Progenitor cell of endocrine pancreas (in vitro differentiated cells): ENCODE measurements at regions not wholly inside any gene's neighbourhood (a gene's known extent, or its start where the extent isn't known, plus 50 kb on each side); places are given as distances from the start of the nearest gene placed in this dataset.

Experiments used
- DNase-seq: peaks from one replicate; pipeline ENCODE4 v3.0.0; 2021; ENCODE audit warnings: low spot score; ENCODE audit not compliant: unreplicated experiment
- H3K27ac Mint-ChIP-seq: 2 replicates; pipeline ENCODE4 v1.8.0; 2021; ENCODE audit warnings: mild to moderate bottlenecking, moderate library complexity, mixed read lengths
- H3K27me3 Mint-ChIP-seq: 2 replicates; pipeline ENCODE4 v1.8.0; 2021; ENCODE audit warnings: mixed read lengths
- H3K36me3 Mint-ChIP-seq: 2 replicates; pipeline ENCODE4 v1.8.0; 2022; ENCODE audit warnings: mixed read lengths; ENCODE audit not compliant: insufficient read depth
- H3K4me1 Mint-ChIP-seq: 2 replicates; pipeline ENCODE4 v1.8.0; 2021; ENCODE audit warnings: low read depth, mixed read lengths
- H3K4me3 Mint-ChIP-seq: 2 replicates; pipeline ENCODE4 v1.8.0; 2021; ENCODE audit warnings: low read depth, mild to moderate bottlenecking, moderate library complexity, mixed read lengths
- H3K9me3 Mint-ChIP-seq: 2 replicates; pipeline ENCODE4 v1.8.0; 2021; ENCODE audit warnings: low read depth, mixed read lengths
- CTCF ChIP-seq: fragments of 200-600 bp; sonication (generic); IDR thresholded peaks from one replicate; pipeline ENCODE4 v1.5.0; 2021; ENCODE audit warnings: antibody characterized with exemption, mild to moderate bottlenecking; ENCODE audit not compliant: unreplicated experiment

GRCh38 chr4:168039593-168039992, 52.7 kb upstream of the ANXA10 start:
- no peak overlapping the region for H3K27ac Mint-ChIP-seq
- H3K27me3 Mint-ChIP-seq, result no peaks in the 10 kb centered on the region
- no peak overlapping the region for H3K4me3 Mint-ChIP-seq
- no peak for DNase-seq
- no peak for TF ChIP-seq CTCF
- H3K9me3 Mint-ChIP-seq, result no peaks in the 10 kb centered on the region
- no peaks in the 10 kb centered on the region for H3K4me1 Mint-ChIP-seq
- no peaks in the 10 kb centered on the region for H3K36me3 Mint-ChIP-seq
